Gastroesophageal sphincter (tissue), 4 donors: ENCODE measurements at regions not wholly inside any gene's neighbourhood (a gene's known extent, or its start where the extent isn't known, plus 50 kb on each side); places are given as distances from the start of the nearest gene placed in this dataset.

Experiments
- ATAC-seq: fragments of 150-250 bp; one replicate; pipeline ENCODE4 v1.9.1; 2016; ENCODE audit warnings: mild to moderate bottlenecking, moderate library complexity
- H3K27ac ChIP-seq, 4 donors: fragments of 200-600 bp; sonication (generic) in 3 of 4; 1 replicate in 3 of 4; 2 replicates in 1 of 4; pipeline ENCODE4 v1.5.1; 2016 to 2019
- H3K27me3 ChIP-seq: fragments of 200-600 bp; sonication (generic); one replicate; pipeline ENCODE4 v1.5.1; 2019
- H3K36me3 ChIP-seq, 2 donors: fragments of 200-600 bp; sonication (generic); one replicate each; pipeline ENCODE4 v1.5.1; 2019; ENCODE audit warnings: control low read depth in 1 of 2
- H3K4me1 ChIP-seq, 3 donors: fragments of 200-600 bp; sonication (generic); 1 replicate in 2 of 3; 2 replicates in 1 of 3; pipeline ENCODE4 v1.5.1; 2016 to 2019; ENCODE audit warnings: control low read depth in 2 of 3
- H3K4me3 ChIP-seq, 2 donors: fragments of 200-600 bp; sonication (generic); one replicate each; pipeline ENCODE4 v1.5.1; 2019; ENCODE audit warnings: mild to moderate bottlenecking in 1 of 2, moderate library complexity in 1 of 2
- H3K9me3 ChIP-seq, 3 donors: fragments of 200-600 bp; sonication (generic); one replicate each; pipeline ENCODE4 v1.5.1; 2017 to 2019; ENCODE audit warnings: control low read depth in 2 of 3
- EP300 ChIP-seq: sonication (generic); formaldehyde crosslinking; IDR thresholded peaks from one replicate; pipeline ENCODE4 v1.6.1; 2017; ENCODE audit warnings: antibody characterized with exemption, mild to moderate bottlenecking
- POLR2A ChIP-seq, 2 donors: fragments of 450-650 bp; IDR thresholded peaks; one replicate each; pipeline ENCODE4 v1.6.1; 2017; ENCODE audit warnings: antibody characterized with exemption in 2 of 2, mild to moderate bottlenecking in 2 of 2, moderate library complexity in 1 of 2
- POLR2AphosphoS5 ChIP-seq: sonication (generic); formaldehyde crosslinking; IDR thresholded peaks from one replicate; pipeline ENCODE4 v1.6.1; 2017; ENCODE audit warnings: antibody characterized with exemption
- WGBS, 2 donors: methylation state at CpG; one replicate each; pipeline ENCODE4 v1.1.5; 2018; ENCODE audit warnings: low coverage in 1 of 2; 5-methylcytosine and 5-hydroxymethylcytosine counted together
- TF ChIP-seq, protein P1 (sequence below), 4 experiments: fragments of 200-600 bp in 2 of 4; fragments of 450-650 bp in 2 of 4; sonication (generic) in 1 of 4; IDR thresholded peaks; one replicate each; pipeline ENCODE4 v1.5.1; 2017 to 2019; ENCODE audit warnings: antibody characterized with exemption in 4 of 4, mild to moderate bottlenecking in 2 of 4, moderate library complexity in 2 of 4

- Histone ChIP-seq H3K36me3 (no peaks in the 10 kb centered on the region), H3K4me1 (no peaks in the 10 kb centered on the region), H3K27me3 (no peaks in the 10 kb centered on the region), H3K4me3 (no peak overlapping the region), H3K9me3 (no peaks in the 10 kb centered on the region), H3K27ac (no peak overlapping the region)
- ATAC-seq, result no peak
- TF ChIP-seq POLR2A (IDR thresholded peaks at IDR 0.05) (no peak), EP300 (no peak), POLR2AphosphoS5 (no peak)
- TF ChIP-seq, protein P1, sequence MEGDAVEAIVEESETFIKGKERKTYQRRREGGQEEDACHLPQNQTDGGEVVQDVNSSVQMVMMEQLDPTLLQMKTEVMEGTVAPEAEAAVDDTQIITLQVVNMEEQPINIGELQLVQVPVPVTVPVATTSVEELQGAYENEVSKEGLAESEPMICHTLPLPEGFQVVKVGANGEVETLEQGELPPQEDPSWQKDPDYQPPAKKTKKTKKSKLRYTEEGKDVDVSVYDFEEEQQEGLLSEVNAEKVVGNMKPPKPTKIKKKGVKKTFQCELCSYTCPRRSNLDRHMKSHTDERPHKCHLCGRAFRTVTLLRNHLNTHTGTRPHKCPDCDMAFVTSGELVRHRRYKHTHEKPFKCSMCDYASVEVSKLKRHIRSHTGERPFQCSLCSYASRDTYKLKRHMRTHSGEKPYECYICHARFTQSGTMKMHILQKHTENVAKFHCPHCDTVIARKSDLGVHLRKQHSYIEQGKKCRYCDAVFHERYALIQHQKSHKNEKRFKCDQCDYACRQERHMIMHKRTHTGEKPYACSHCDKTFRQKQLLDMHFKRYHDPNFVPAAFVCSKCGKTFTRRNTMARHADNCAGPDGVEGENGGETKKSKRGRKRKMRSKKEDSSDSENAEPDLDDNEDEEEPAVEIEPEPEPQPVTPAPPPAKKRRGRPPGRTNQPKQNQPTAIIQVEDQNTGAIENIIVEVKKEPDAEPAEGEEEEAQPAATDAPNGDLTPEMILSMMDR (IDR thresholded peaks at IDR 0.05), result no peak
- WGBS, 2 donors, result 68 to 77% methylated on average over 2 of the region's 2 CpGs
Measured at GRCh38 chr6:91743756-91744155, 1156.9 kb upstream of the MAP3K7 start.

GRCh38 chr6:91731939-91732338, 1145.1 kb upstream of the MAP3K7 start:
- Histone ChIP-seq H3K36me3 (no peaks in the 10 kb centered on the region), H3K9me3 (no peaks in the 10 kb centered on the region), H3K4me1 (no peaks in the 10 kb centered on the region), H3K4me3 (no peak overlapping the region), H3K27ac (no peak overlapping the region), H3K27me3 (no peaks in the 10 kb centered on the region)
- TF ChIP-seq, protein P1 (IDR thresholded peaks at IDR 0.05), result no peak
- no peak for TF ChIP-seq EP300
- no peak for TF ChIP-seq POLR2A (IDR thresholded peaks at IDR 0.05)
- TF ChIP-seq POLR2AphosphoS5, result no peak
- no peak for ATAC-seq

DNA sequence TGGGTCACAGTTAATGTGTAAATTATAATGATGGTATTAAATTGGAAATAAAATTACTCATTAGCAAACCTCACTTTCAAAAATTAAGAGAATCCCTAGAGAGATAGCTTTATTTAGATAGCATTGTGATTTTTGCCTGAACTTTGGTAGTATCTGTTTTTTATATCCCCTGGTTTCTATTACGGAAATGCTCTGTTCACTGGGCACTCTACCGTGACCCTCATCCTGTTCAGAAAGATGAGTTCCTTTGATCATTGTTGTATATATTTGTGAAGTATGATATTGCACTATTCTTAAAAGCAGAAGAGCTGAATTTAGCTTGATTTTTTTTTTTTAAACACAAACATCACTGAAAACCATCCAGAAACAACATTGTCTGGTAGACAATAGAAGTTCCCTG, 1143.8 kb upstream of the MAP3K7 start:
- peaks cover 0 to 1% (median 0%) of the 10 kb centered on the region in 3 donors for H3K9me3 ChIP-seq
- WGBS, 2 donors, result 80 to 91% methylated on average over 2 of the region's 2 CpGs
- H3K36me3 ChIP-seq, result no peaks in the 10 kb centered on the region
- ATAC-seq, result no peak
- H3K27ac ChIP-seq, result no peak overlapping the region
- TF ChIP-seq POLR2A (IDR thresholded peaks at IDR 0.05) (no peak), EP300 (no peak), POLR2AphosphoS5 (no peak)
- TF ChIP-seq, protein P1 (IDR thresholded peaks at IDR 0.05), result no peak
- no peaks in the 10 kb centered on the region for H3K4me1 ChIP-seq
- H3K27me3 ChIP-seq, result no peaks in the 10 kb centered on the region
- no peak overlapping the region for H3K4me3 ChIP-seq

- TF ChIP-seq, protein P1 (IDR thresholded peaks at IDR 0.05), result no peak
- no peak for TF ChIP-seq EP300
- no peak for TF ChIP-seq POLR2A (IDR thresholded peaks at IDR 0.05)
- TF ChIP-seq POLR2AphosphoS5, result no peak
- Histone ChIP-seq H3K9me3 (peaks cover 0 to 6% (median 0%) of the 10 kb centered on the region in 3 donors), H3K27me3 (no peaks in the 10 kb centered on the region), H3K36me3 (no peaks in the 10 kb centered on the region), H3K4me1 (no peaks in the 10 kb centered on the region), H3K4me3 (no peak overlapping the region), H3K27ac (no peak overlapping the region)
- ATAC-seq, result no peak
- 50% methylated on average over 1 of the region's 1 CpG for WGBS, 2 donors
Measured at GRCh38 chr6:91720324-91720723, 1133.5 kb upstream of the MAP3K7 start.

- H3K4me1 ChIP-seq, result no peaks in the 10 kb centered on the region
- TF ChIP-seq EP300, result no peak
- TF ChIP-seq POLR2A (IDR thresholded peaks at IDR 0.05), result no peak
- TF ChIP-seq, protein P1 (IDR thresholded peaks at IDR 0.05), result no peak
- TF ChIP-seq POLR2AphosphoS5, result no peak
- H3K27ac ChIP-seq, result no peak overlapping the region
- WGBS, 2 donors, result 33 to 56% methylated on average over 1 of the region's 1 CpG
- no peak overlapping the region for H3K4me3 ChIP-seq
- ATAC-seq, result no peak
- no peaks in the 10 kb centered on the region for H3K9me3 ChIP-seq
- no peaks in the 10 kb centered on the region for H3K27me3 ChIP-seq
- no peaks in the 10 kb centered on the region for H3K36me3 ChIP-seq
Measured at GRCh38 chr6:91719414-91719813, 1132.5 kb upstream of the MAP3K7 start.
